GM08714 (cell line): ENCODE measurements at regions not wholly inside any gene's neighbourhood (a gene's known extent, or its start where the extent isn't known, plus 50 kb on each side); places are given as distances from the start of the nearest gene placed in this dataset.

Experiments
- H3K4me3 ChIP-seq: fragments of 200-500 bp; sonication (Bioruptor generic); 2 replicates; pipeline ENCODE4 v1.5.1; 2014; ENCODE audit warnings: mild to moderate bottlenecking, low read length, inconsistent platforms
- ZNF274 ChIP-seq: IDR thresholded peaks from 2 replicates; pipeline ENCODE4 v1.6.1; 2012; ENCODE audit warnings: mild to moderate bottlenecking, low read depth, low read length

DNA sequence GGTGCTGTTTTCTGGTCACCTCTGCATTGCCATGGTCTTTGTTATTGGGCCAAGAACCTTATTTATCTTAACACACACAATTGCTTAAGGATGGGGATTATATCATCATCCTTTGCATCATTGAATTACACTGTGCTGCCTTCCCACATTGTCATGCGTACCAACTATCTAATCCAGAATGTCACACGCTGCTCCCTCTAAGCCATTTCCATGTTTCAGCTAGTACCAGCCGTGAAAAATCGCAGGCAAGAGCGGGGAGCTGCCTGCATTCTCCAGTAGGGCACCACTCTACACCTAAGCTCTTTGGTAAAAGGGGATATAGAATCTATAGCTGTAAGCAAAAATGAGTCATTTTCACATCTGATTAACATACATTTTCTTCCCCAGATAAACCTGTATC is 277.0 kb downstream of the PRL start:
- no peak overlapping the region for H3K4me3 ChIP-seq
- TF ChIP-seq ZNF274 = no peak

DNA sequence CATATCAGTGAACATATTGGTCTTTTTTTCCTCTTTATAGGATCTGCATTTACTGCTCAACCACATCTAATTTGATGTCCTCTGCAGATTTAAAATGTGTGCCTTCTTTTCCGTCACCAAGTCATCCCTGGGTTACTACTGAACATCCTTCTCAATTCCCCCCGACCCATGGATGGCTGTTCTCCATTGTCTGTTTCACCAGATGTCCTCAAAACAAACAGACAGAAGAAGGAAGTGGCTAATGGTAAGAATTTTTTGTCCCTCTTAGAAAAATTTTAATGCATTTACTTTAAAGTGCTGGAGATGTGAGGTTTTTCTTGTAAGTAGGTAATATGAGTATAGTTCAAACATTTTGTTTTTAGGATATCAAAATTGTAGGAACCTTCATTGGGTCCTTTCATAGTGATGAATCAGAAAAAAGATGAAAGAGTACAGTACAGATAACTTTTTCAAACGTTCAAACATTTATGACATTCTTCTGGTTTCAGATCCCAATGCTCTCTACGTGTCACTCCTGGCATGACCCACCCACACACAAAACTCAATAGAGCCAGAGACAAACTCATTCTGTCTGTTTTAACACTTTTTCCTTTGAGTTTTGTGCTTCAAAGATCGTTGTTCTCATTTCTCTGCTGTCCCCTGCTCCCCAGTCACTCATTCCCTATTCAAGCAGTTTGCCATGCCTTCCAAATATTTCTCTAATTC is 276.4 kb downstream of the PRL start:
- H3K4me3 ChIP-seq = no peak overlapping the region
- no peak for TF ChIP-seq ZNF274

DNA sequence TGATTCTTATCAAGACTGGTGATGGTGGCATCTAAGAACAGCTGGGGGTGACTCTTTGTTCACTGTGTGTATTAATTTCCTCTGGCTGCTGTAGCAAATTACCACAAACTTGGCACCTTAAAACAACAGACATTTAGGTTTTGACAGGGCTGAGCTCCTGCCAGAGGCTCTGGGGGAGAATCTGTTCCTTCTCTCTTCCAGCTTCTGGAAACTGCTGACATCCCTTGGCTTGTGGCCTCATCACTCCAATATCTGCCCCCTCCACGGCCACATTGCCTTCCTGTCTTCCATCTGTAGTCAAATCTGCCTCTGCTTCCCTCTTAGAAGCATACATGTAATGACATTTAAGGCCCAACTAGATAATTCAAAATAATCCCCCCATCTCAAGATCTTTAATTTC is 274.9 kb downstream of the PRL start:
- TF ChIP-seq ZNF274 = no peak
- H3K4me3 ChIP-seq = no peak overlapping the region

DNA sequence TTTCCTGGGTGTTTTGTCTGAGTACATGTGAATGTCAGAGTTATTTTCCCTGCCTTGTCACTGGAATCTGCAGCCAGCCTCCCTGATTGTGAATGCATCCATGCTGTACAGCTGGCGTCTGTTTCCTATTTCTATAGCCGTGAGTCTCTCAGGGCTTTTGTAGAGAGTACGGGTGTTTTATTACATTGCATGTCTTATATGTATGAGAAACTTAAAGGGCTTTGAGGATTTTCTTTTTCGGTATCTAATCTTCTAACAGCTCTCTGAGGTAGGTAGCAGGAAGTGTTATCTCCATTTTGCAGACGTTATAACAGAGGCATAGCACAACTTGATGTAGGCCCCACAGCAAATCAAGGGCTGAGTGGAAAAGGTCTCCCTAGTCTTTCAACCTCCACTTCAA is 272.9 kb downstream of the PRL start:
- no peak for TF ChIP-seq ZNF274
- no peak overlapping the region for H3K4me3 ChIP-seq

DNA sequence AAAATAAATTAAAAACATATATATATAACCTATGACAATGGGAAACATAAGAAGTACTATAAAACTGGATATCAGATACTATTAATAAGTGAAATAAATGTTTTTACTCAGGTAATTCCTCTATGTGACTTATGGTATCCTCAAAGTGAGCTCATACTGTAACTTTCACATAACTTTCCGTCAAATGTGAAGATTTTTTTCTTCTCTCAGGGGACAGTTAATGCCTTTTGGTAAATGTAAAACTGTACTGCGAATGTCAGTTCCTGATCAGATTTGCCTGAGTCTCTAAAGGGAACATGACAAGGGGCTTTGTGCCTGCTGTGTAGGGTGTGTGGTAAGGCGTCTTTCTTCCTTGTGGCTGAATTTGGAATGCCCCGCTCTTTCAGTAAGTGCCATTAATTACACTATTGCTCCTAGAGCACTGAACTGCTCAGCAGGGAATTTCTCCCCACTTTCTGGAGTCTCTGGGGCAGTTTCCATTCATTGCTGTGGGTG is 271.8 kb downstream of the PRL start:
- H3K4me3 ChIP-seq = peak overlapping the region; percentile 70; the same call in 1 of the 2 replicates
- no peak for TF ChIP-seq ZNF274

DNA sequence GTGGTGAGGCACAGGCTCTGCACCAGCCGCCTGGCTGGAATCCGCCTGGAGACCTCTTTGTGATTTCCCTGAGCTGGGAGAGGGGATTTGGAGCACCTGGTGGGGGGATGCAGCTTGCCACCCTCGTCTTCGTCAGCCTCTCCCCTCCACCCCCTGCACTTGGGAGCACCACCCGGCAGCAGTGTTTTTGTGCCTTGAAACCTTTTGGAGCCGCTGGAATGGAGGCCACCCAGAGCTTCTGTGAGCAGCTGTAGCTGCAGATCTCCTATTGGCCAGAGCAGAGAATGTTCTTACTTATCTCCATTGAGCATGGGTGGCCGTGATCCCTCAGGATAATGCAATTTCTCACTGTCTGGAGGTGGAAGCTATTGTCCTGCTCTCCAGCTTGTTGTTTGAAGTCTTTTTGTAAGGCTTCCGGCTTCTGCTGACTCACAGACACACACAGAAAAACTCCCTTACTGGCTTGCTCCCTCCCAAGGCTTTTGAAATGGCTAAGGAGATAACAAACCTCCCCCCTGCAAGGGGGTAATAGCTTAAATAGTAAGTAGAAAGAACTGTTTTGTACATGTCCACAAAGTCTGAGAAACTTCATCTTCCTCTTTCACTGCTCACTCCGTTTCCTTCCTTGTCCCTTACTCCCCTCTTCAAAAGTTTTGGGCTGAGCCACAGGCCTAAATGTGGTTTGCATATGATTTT is 271.2 kb downstream of the PRL start:
- peak overlapping the region; percentile 70; the same call in 1 of the 2 replicates for H3K4me3 ChIP-seq
- TF ChIP-seq ZNF274 = no peak

DNA sequence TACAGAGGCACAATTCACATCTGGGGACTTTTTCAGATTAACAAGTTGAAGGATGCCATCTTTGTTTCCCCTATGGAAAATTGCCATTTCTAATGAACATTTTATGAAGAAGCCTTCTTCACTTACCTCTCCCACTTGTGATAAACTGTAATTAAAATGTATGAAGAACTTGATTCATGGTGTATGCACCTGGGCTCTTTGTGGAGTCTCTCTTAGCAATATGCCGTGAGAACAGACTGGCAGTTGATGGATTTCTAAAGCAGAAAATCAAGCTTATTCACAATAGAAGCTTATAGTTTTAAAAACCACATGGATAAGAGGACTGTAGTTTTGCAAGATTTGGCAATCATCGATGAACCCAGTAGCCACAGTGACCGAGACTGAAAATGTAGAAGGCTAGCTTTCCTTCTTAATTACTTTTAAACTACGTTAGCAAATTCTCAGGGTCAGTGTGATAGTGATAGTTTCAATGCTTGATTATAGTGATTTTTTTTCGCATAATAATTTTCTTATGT is 270.6 kb downstream of the PRL start:
- peak overlapping the region; percentile 70; the same call in 1 of the 2 replicates for H3K4me3 ChIP-seq
- no peak for TF ChIP-seq ZNF274

DNA sequence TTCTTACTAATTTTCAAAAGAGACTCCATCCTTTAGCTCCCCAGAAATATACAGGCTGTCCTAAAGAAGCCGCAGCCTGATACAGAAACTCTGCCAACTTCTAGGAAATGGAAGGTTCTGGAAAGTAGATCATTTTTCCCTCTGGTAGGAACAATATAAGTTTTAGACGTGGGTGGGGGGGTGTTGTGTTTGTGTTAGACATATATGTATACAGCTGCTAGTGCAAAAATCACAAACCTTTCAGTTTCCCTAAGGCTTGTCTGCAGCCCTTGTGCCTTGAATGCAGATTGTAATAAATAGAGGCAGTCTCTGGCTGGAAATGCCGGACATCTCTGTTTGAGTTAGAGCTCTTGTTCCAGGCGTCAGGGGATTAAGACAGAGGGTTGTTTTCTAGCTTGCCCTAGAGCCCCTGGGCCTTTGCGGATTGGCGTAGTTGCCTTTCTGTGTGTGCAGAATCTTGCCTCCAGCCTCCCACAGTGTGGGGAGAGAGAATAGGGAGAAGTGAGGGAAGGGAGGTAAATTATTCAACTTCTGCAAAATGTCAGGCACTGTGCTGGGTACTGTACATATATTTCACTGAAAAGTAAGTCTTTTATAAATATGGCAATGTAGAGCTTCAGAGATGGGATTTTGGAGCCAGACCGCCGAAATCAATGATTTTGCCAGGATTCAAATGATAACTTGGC is 269.7 kb downstream of the PRL start:
- no peak for TF ChIP-seq ZNF274
- no peak overlapping the region for H3K4me3 ChIP-seq

DNA sequence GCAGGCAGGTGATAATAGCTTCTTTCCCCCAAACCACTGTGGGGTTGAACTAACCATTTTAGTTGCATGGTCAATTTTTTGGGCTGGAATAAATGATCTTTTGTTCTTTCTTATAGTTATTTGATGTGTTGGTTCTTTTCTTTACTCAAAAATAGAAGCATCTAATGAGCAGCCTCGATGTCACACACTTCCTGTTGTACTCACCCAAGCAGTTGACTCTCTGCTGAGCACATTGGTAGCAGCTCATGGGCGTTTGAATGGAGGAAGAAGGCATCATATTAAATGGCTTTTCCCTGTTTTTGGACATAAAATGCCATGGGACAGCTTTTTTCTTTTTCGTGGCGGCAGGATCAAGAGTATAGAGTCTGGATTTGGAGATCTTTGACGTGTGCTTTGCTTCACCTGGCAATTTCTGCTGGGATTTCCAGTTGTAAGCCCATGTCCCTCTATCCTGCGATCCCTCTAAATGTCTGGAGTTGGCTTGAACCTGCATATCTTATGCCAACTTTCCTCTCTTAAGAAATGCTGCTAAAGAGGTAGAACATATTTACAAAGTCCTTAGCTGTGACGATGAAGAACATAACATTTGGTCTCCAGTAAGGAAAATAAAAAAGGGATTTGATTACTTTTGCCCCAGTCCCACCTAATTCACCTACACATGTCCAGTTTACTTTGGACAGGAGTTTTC is 268.3 kb downstream of the PRL start:
- TF ChIP-seq ZNF274 = no peak
- no peak overlapping the region; the same call in 1 of the 2 replicates for H3K4me3 ChIP-seq

DNA sequence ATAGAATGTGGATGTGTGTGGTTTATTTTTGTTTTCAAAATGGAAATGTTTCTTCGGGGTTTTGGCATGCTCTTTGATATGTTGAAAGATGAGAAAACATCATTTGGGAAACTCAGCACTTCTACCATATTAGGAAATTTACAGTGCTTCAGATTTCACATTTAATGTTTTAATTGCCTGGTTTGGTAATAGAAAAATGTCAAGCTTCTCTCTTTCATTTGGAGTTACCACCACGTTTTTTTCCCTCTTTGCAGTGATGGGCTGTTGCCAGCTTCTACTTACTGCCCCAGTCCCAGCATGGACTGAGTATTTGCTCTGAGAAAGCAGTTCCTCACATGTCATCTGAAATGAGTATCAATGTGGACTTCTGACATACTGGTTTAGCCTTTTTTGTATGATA is 267.7 kb downstream of the PRL start:
- H3K4me3 ChIP-seq = no peak overlapping the region
- no peak for TF ChIP-seq ZNF274

DNA sequence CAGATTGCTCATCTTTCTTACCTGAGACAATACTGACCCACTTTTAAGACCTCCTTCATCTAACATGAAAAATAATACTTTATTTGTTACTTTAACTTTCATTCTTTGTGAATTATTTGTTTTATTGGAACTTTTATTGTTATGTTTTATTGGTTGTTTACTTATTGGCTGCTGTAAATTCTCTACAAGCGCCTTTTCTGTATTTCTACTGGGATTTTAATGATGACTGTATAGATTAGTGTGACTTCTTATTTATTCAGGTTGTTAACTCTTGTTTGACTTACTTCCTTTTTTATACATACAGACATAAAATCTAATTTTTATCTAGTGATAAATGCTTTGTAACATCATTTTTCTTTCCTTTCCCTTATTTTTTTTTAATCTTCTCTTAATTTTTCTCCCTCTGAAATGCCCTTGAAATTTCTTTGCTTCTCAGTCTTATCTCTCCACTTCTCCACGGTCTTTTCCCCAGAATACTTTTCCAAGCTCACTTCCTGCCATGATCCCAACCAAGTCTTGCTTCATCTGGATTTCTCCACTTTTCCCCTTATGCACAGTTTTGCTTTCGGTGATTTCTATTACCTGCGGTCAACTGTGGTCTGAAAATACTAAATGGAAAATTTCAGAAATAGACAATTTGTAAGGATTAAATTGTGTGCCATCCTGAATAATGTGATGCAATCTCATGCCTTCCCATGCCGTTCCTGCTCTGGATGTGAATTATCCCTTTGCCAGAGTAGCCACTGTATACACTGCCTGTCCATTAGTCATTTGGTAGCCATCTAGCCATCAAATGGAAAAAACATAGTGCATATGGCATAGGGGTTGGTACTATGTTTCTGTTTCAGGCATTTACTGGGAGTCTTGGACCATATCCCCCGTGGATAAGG is 265.9 kb downstream of the PRL start:
- no peak for TF ChIP-seq ZNF274
- no peak overlapping the region for H3K4me3 ChIP-seq

DNA sequence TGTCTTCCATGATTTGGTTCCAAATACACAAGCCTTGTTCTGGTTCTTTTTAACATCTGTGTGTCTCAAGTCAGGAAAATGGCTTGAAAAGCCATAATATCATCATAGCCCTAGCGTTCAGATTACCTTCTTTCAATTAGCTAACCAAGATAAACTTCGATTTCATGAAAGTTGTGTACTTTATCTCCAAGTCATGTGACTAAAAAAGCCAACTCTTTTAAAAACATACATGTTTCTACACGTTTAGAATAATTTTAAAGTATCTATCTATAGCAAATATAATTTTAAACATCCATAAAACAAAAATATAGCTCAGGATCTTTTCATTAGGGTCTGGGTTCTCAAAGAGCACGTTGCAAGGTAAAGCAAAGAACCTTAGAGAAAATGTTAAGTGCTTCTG is 261.1 kb downstream of the PRL start:
- no peak overlapping the region for H3K4me3 ChIP-seq
- TF ChIP-seq ZNF274 = no peak

DNA sequence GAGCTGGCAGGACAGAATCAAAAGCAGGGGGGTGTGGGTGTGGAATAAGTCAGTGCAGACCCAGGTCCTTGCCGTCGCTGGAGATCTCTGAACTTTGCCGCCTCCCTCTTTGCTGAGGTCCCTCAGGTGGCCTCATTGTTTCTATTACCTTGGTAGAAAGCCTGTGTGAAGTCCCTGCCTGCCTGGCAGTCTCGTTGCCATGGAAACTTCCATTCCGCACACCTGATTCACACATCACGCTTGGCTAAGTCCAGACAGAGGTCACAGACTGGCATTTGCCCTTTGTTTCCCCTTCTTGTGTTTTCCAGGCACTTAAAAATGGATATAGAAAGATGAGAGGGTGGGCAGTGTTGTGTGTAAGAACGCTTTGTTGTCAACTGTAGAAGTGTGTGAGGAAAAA is 260.6 kb downstream of the PRL start:
- H3K4me3 ChIP-seq = no peak overlapping the region
- no peak for TF ChIP-seq ZNF274
